HepG2 (cell line): ENCODE measurements at regions not wholly inside any gene's neighbourhood (a gene's known extent, or its start where the extent isn't known, plus 50 kb on each side); places are given as distances from the start of the nearest gene placed in this dataset.

ENCODE experiments used
- ATAC-seq: fragments of 200-7000 bp; cut with Tn5 transposase; 3 replicates; pipeline ENCODE4 v1.9.1; 2020; ENCODE audit warnings: mild to moderate bottlenecking, moderate library complexity
- BruUV-seq: library from RNA; stranded (reverse); fragments of 400-500 nt; replicated peaks from 2 replicates; lab custom pipeline; 2021; lab: Mats Ljungman, UMichigan
- CTCF ChIA-PET: fragments of 300-600 bp; formaldehyde crosslinking; extraction: SDS; loops from one replicate; lab custom pipeline; 2021; ENCODE audit warnings: low total read pairs, inconsistent platforms, low intra/inter-chr PET ratio; lab: Yijun Ruan, JAX
- POLR2A ChIA-PET: fragments of 350-600 bp; sonication (Branson Sonifier 250); formaldehyde crosslinking; loops from one replicate; lab custom pipeline; 2020; ENCODE audit warnings: antibody characterized with exemption, inconsistent platforms; lab: Yijun Ruan, JAX
- DNase-seq: peaks from one replicate; pipeline ENCODE4 v3.0.0-alpha.2; 2015; ENCODE audit warnings: low spot score
- FAIRE-seq: peaks from 3 replicates; lab custom pipeline; 2011; peaks lifted over from hg19 to GRCh38; lab: Jason Lieb, UNC
- H2AFZ ChIP-seq: one replicate; pipeline ENCODE4 v1.6.1; 2011; ENCODE audit warnings: low read length, inconsistent platforms
- H3K27ac ChIP-seq: fragments of 300-600 bp; 3 replicates; pipeline ENCODE4 v1.8.0; 2011; ENCODE audit warnings: mixed run types, mild to moderate bottlenecking, mixed read lengths, low read length, inconsistent platforms; ENCODE audit not compliant: insufficient read depth; ENCODE audit errors: extremely low read length
- H3K27me3 ChIP-seq, 2 experiments: fragments of 200-600 bp in 1 of 2; 2 replicates in 1 of 2; 3 replicates in 1 of 2; pipeline versions ENCODE4 v1.6.0 to v1.8.0; 2011; ENCODE audit warnings: low read length in 2 of 2, mild to moderate bottlenecking in 2 of 2, moderate library complexity in 2 of 2, inconsistent platforms in 1 of 2; ENCODE audit not compliant: insufficient read depth in 2 of 2, control insufficient read depth in 1 of 2
- H3K36me3 ChIP-seq, 2 experiments: fragments of 200-600 bp in 1 of 2; replicated peaks in 1 of 2; 2 replicates in 1 of 2; 3 replicates in 1 of 2; pipeline versions ENCODE4 v1.5.1 to v1.8.0; 2011; ENCODE audit warnings: low read length in 2 of 2, inconsistent platforms in 1 of 2; ENCODE audit not compliant: insufficient read depth in 2 of 2, control insufficient read depth in 1 of 2
- H3K4me1 ChIP-seq: 2 replicates; pipeline ENCODE4 v1.5.1; 2012; ENCODE audit warnings: low read length, inconsistent platforms; ENCODE audit not compliant: insufficient read depth
- H3K4me2 ChIP-seq: 2 replicates; pipeline ENCODE4 v1.6.0; 2011; ENCODE audit warnings: low read depth, low read length, inconsistent platforms
- H3K4me3 ChIP-seq, 3 experiments: fragments of 200-600 bp in 1 of 3; sonication (generic), shearing (Covaris generic) in 1 of 3; replicated peaks in 1 of 3; 2 replicates each; pipeline ENCODE4 v1.5.1; 2011 to 2016; ENCODE audit warnings: low read length in 3 of 3, inconsistent platforms in 2 of 3, low read depth in 2 of 3, mild to moderate bottlenecking in 2 of 3, control low read depth in 1 of 3, mixed read lengths in 1 of 3; ENCODE audit not compliant: insufficient read depth in 1 of 3
- H3K79me2 ChIP-seq: one replicate; pipeline ENCODE4 v1.6.1; 2011; ENCODE audit warnings: low read length, inconsistent platforms; ENCODE audit not compliant: insufficient read depth
- H3K9ac ChIP-seq: 2 replicates; pipeline ENCODE4 v1.6.0; 2011; ENCODE audit warnings: mild to moderate bottlenecking, low read depth, low read length, inconsistent platforms; ENCODE audit not compliant: insufficient read depth
- H3K9me3 ChIP-seq: 2 replicates; pipeline ENCODE4 v1.5.1; 2012; ENCODE audit warnings: mild to moderate bottlenecking, low read length
- H4K20me1 ChIP-seq: 2 replicates; pipeline ENCODE4 v1.6.0; 2011; ENCODE audit warnings: inconsistent platforms, mild to moderate bottlenecking, low read length, moderate library complexity; ENCODE audit not compliant: insufficient read depth
- BRCA1 ChIP-seq: sonication (generic); formaldehyde crosslinking; IDR thresholded peaks from 2 replicates; pipeline ENCODE4 v1.4.0; 2020; ENCODE audit warnings: missing genetic modification reagents
- FOXO4 ChIP-seq: sonication (generic); formaldehyde crosslinking; conservative IDR thresholded peaks from 2 replicates; pipeline ENCODE4 v1.8.1; 2023; ENCODE audit warnings: missing genetic modification reagents
- HOXA7 ChIP-seq: sonication (generic); formaldehyde crosslinking; IDR thresholded peaks from 2 replicates; pipeline ENCODE4 v1.8.1; 2022; ENCODE audit warnings: mild to moderate bottlenecking, missing genetic modification reagents, moderate library complexity
- MIXL1 ChIP-seq: IDR thresholded peaks from 2 replicates; pipeline ENCODE4 v1.6.1; 2016
- SNAPC4 ChIP-seq: sonication (generic); formaldehyde crosslinking; IDR thresholded peaks from 2 replicates; pipeline ENCODE4 v1.4.0; 2020; ENCODE audit warnings: mild to moderate bottlenecking, missing genetic modification reagents
- ZNF432 ChIP-seq: sonication (generic); formaldehyde crosslinking; IDR thresholded peaks from 2 replicates; pipeline ENCODE4 v1.5.0; 2020; ENCODE audit warnings: missing genetic modification reagents, mild to moderate bottlenecking, borderline replicate concordance
- ZNF652 ChIP-seq: IDR thresholded peaks from 2 replicates; pipeline ENCODE4 v1.6.1; 2016; ENCODE audit warnings: low read depth, borderline replicate concordance
- ZSCAN20 ChIP-seq: sonication (generic); formaldehyde crosslinking; IDR thresholded peaks from 2 replicates; pipeline ENCODE4 v1.4.0; 2020; ENCODE audit warnings: missing genetic modification reagents, mild to moderate bottlenecking, borderline replicate concordance
- ZSCAN25 ChIP-seq: sonication (generic); formaldehyde crosslinking; IDR thresholded peaks from 2 replicates; pipeline ENCODE4 v1.8.0; 2022; ENCODE audit warnings: mild to moderate bottlenecking, missing genetic modification reagents
- WGBS: methylation state at CpG from one replicate; pipeline ENCODE4 v1.1.6; 2017; ENCODE audit warnings: low lambda C conversion rate; 5-methylcytosine and 5-hydroxymethylcytosine counted together
- in situ Hi-C: cut with HindIII; loops from 2 replicates; pipeline ENCODE4 v1.10.0; 2017; ENCODE audit warnings: low pct_unique_long_range_greater_than_20kb; ENCODE audit not compliant: extremely low pct_ligation_motif_present
- intact Hi-C: fragments of 100-400 bp; cut with micrococcal nuclease; formaldehyde crosslinking; loops from one replicate; pipeline ENCODE4 v1.10.0; 2022; ENCODE audit not compliant: unreplicated experiment

DNA sequence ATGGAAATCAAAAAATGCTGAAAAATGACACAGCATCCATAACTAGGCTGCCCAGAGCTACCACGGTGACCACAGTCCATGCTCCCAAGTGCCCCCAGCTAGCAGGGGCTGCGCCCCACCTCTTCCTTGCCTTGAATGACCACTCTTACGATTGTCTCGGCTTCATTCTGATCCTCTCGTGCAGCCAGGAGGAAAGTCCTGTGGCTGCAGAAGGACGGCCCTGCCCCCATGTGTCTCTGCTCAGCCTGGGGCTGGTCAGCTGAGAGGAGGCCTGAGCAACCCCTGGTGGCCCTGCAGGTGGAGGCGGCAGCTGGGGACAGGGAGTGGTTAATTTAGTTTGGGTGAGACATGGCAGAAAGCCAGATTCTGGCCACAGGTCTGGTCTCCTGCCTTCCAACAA lies 54.3 kb downstream of the KCNF1 start (continued):
- TF ChIP-seq ZSCAN20 (CRISPR knock-in tag) (no peak), SNAPC4 (CRISPR knock-in tag) (no peak), ZSCAN25 (CRISPR knock-in tag) (no peak)

GRCh38 chr2:10966741-10967140 lies 55.0 kb downstream of the KCNF1 start:
- no peak for FAIRE-seq

More at GRCh38 chr2:10966741-10967140, 55.0 kb downstream of the KCNF1 start:
- Histone ChIP-seq H2AFZ (no peak overlapping the region), H4K20me1 (no peaks in the 10 kb centered on the region; the same call in 1 of the 2 replicates), H3K9ac (no peak overlapping the region)
- in situ Hi-C loops, result no loop called here
- TF ChIP-seq FOXO4 (no peak), ZNF432 (no peak), BRCA1 (no peak), HOXA7 (CRISPR knock-in tag) (no peak), MIXL1 (CRISPR knock-in tag) (no peak), ZNF652 (no peak)
- TF ChIP-seq, all 625 proteins: peak for 0
- Histone ChIP-seq H3K4me3 (no peak overlapping the region), H3K27ac (no peak overlapping the region), H3K79me2 (no peaks in the 10 kb centered on the region), H3K4me2 (no peak overlapping the region), H3K36me3 (no peaks in the 10 kb centered on the region), H3K9me3 (no peaks in the 10 kb centered on the region), H3K27me3 (peaks cover 23 to 100% of the 10 kb centered on the region in 2 experiments), H3K4me1 (no peaks in the 10 kb centered on the region)
- no TSS peak for BruUV-seq
- DNase-seq, result no peak
- CTCF ChIA-PET, result no interaction called here
- WGBS, result 18% methylated on average over 13 of the region's 13 CpGs
- POLR2A ChIA-PET, result no interaction called here
- intact Hi-C loops, result no loop called here
- ATAC-seq, result no peak; the same call in 2 of the 3 replicates
